ENCODE measurements at regions not wholly inside any gene's neighbourhood (a gene's known extent, or its start where the extent isn't known, plus 50 kb on each side); places are given as distances from the start of the nearest gene placed in this dataset.

GRCh38 chr1:61012341-61012761, 70.0 kb upstream of the NFIA start:
- no peaks in the 10 kb centered on the region for H3K9me3 ChIP-seq
- no peak for TF ChIP-seq CTCF (IDR thresholded peaks at IDR 0.05)
- WGBS, 3 donors: 74 to 92% (median 82%) methylated on average over 2 of the region's 2 CpGs
- no peak overlapping the region for H3K4me3 ChIP-seq
- H3K36me3 ChIP-seq (ENCODE audit: insufficient read depth in 1 of 2, low read depth in 1 of 2): no peaks in the 10 kb centered on the region
- intact Hi-C loops (cut with DNase I): no loop called here
- ATAC-seq: no peak
- no peaks in the 10 kb centered on the region for H3K27me3 ChIP-seq (ENCODE audit: insufficient read depth in 3 of 3, low read length in 2 of 3)
- DNase-seq: no peak
- peaks cover 10% of the 10 kb centered on the region for H3K4me1 ChIP-seq
- H3K27ac ChIP-seq: no peak overlapping the region

- intact Hi-C loops (cut with DNase I): no loop called here
- DNase-seq: no peak
- Histone ChIP-seq H3K9me3 (no peaks in the 10 kb centered on the region), H3K27me3 (ENCODE audit: insufficient read depth in 3 of 3, low read length in 2 of 3) (no peaks in the 10 kb centered on the region), H3K4me3 (no peak overlapping the region), H3K4me1 (peaks cover 10% of the 10 kb centered on the region), H3K36me3 (ENCODE audit: insufficient read depth in 1 of 2, low read depth in 1 of 2) (no peaks in the 10 kb centered on the region), H3K27ac (no peak overlapping the region)
- TF ChIP-seq CTCF (IDR thresholded peaks at IDR 0.05): no peak
- 74 to 84% (median 81%) methylated on average over 11 of the region's 11 CpGs for WGBS, 3 donors
- ATAC-seq: no peak
Measured at GRCh38 chr1:61011561-61012263, 70.6 kb upstream of the NFIA start.

GRCh38 chr1:61007534-61008364, 74.6 kb upstream of the NFIA start:
- peaks cover 5% of the 10 kb centered on the region for H3K4me1 ChIP-seq
- DNase-seq (no peak), ATAC-seq (no peak)
- H3K27ac ChIP-seq: no peak overlapping the region
- no peaks in the 10 kb centered on the region for H3K36me3 ChIP-seq (ENCODE audit: insufficient read depth in 1 of 2, low read depth in 1 of 2)
- TF ChIP-seq CTCF (IDR thresholded peaks at IDR 0.05): no peak
- H3K4me3 ChIP-seq: no peak overlapping the region
- H3K9me3 ChIP-seq: no peaks in the 10 kb centered on the region
- WGBS, 3 donors: 90 to 94% (median 90%) methylated on average over 5 of the region's 5 CpGs
- intact Hi-C loops (cut with DNase I): no loop called here
- no peaks in the 10 kb centered on the region for H3K27me3 ChIP-seq (ENCODE audit: insufficient read depth in 3 of 3, low read length in 2 of 3)

- peaks cover 5% of the 10 kb centered on the region for H3K4me1 ChIP-seq
- no peaks in the 10 kb centered on the region for H3K27me3 ChIP-seq (ENCODE audit: insufficient read depth in 3 of 3, low read length in 2 of 3)
- intact Hi-C loops (cut with DNase I): no loop called here
- DNase-seq (no peak), ATAC-seq (no peak)
- WGBS, 3 donors: 63 to 80% (median 74%) methylated on average over 9 of the region's 9 CpGs
- H3K9me3 ChIP-seq: no peaks in the 10 kb centered on the region
- H3K4me3 ChIP-seq: no peak overlapping the region
- H3K27ac ChIP-seq: no peak overlapping the region
- no peak for TF ChIP-seq CTCF (IDR thresholded peaks at IDR 0.05)
- H3K36me3 ChIP-seq (ENCODE audit: insufficient read depth in 1 of 2, low read depth in 1 of 2): no peaks in the 10 kb centered on the region
Measured at GRCh38 chr1:61005614-61006580, 76.5 kb upstream of the NFIA start.

Data from psoas muscle (tissue), 7 donors.